B cell (primary cell): ENCODE measurements at regions not wholly inside any gene's neighbourhood (a gene's known extent, or its start where the extent isn't known, plus 50 kb on each side); places are given as distances from the start of the nearest gene placed in this dataset.

Source experiments
- ATAC-seq: fragments of 200-7000 bp; cut with Tn5 transposase; one replicate; pipeline ENCODE4 v1.10.0; 2021; ENCODE audit warnings: low read depth, mild to moderate bottlenecking, moderate number of reproducible peaks, moderate library complexity
- CTCF ChIA-PET: fragments of 350-600 bp; sonication (Branson Sonifier 250); formaldehyde crosslinking; loops from one replicate; lab custom pipeline; 2021; ENCODE audit warnings: antibody characterized with exemption, inconsistent platforms; lab: Charles Lee
- POLR2A ChIA-PET: fragments of 350-600 bp; sonication (Branson Sonifier 250); formaldehyde crosslinking; loops from one replicate; lab custom pipeline; 2021; ENCODE audit warnings: antibody characterized with exemption; lab: Charles Lee
- DNase-seq: peaks from one replicate; pipeline ENCODE4 v3.0.0; 2013
- H2AFZ ChIP-seq: 2 replicates; pipeline ENCODE4 v1.6.1; 2012; ENCODE audit warnings: mild to moderate bottlenecking, low read depth, low read length; ENCODE audit not compliant: insufficient read depth, poor library complexity, severe bottlenecking
- H3K27ac ChIP-seq, 2 donors: 1 replicate in 1 of 2; 2 replicates in 1 of 2; pipeline ENCODE4 v1.5.1; 2012 to 2013; ENCODE audit warnings: low read length in 2 of 2, mild to moderate bottlenecking in 2 of 2, moderate library complexity in 1 of 2
- H3K27me3 ChIP-seq, 4 experiments: fragments of 200-600 bp in 1 of 4; sonication (generic) in 1 of 4; replicated peaks in 1 of 4; 1 replicate in 2 of 4; 2 replicates in 2 of 4; pipeline versions ENCODE4 v1.6.1 to v1.7.0; 2013 to 2016; ENCODE audit warnings: low read length in 3 of 4, mild to moderate bottlenecking in 2 of 4, mixed read lengths in 1 of 4, moderate library complexity in 1 of 4; ENCODE audit not compliant: insufficient read depth in 4 of 4, control insufficient read depth in 3 of 4; ENCODE audit errors: control extremely low read depth in 1 of 4
- H3K36me3 ChIP-seq, 2 experiments: replicated peaks in 1 of 2; 1 replicate in 1 of 2; 2 replicates in 1 of 2; pipeline versions ENCODE4 v1.6.1 to v1.7.1; 2013; ENCODE audit warnings: low read length in 1 of 2; ENCODE audit not compliant: insufficient read depth in 2 of 2, control insufficient read depth in 1 of 2; ENCODE audit errors: control extremely low read depth in 1 of 2, extremely low read depth in 1 of 2
- H3K4me1 ChIP-seq, 2 donors: fragments of 200-600 bp in 1 of 2; sonication (generic) in 1 of 2; 1 replicate in 1 of 2; 2 replicates in 1 of 2; pipeline versions ENCODE4 v1.5.1 to v1.6.1; 2013 to 2017; ENCODE audit warnings: low read length in 2 of 2; ENCODE audit not compliant: control insufficient read depth in 2 of 2, insufficient read depth in 2 of 2
- H3K4me2 ChIP-seq: replicated peaks from 2 replicates; pipeline ENCODE3; 2012; ENCODE audit warnings: mild to moderate bottlenecking, low read depth, low read length; ENCODE audit not compliant: poor library complexity, severe bottlenecking
- H3K4me3 ChIP-seq, 5 experiments: fragments of 200-600 bp in 1 of 5; sonication (generic) in 1 of 5; 1 replicate in 3 of 5; 2 replicates in 2 of 5; pipeline versions ENCODE4 v1.5.1 to v1.7.0; 2011 to 2016; ENCODE audit warnings: low read length in 4 of 5, mild to moderate bottlenecking in 4 of 5, low read depth in 2 of 5, control low read depth in 1 of 5, moderate library complexity in 1 of 5; ENCODE audit not compliant: insufficient read depth in 1 of 5; ENCODE audit errors: control extremely low read depth in 1 of 5, extremely low read depth in 1 of 5
- H3K79me2 ChIP-seq: fragments of 200-600 bp; sonication (generic); one replicate; pipeline ENCODE4 v1.6.0; 2016; ENCODE audit warnings: low read length; ENCODE audit not compliant: control insufficient read depth, insufficient read depth
- H3K9ac ChIP-seq: fragments of 200-600 bp; sonication (generic); 2 replicates; pipeline ENCODE4 v1.6.1; 2017; ENCODE audit warnings: mild to moderate bottlenecking, low read length, moderate library complexity
- H3K9me3 ChIP-seq, 3 donors: one replicate each; pipeline versions ENCODE4 v1.6.1 to v1.7.1; 2013; ENCODE audit warnings: low read length in 2 of 3; ENCODE audit not compliant: control insufficient read depth in 2 of 3, insufficient read depth in 1 of 3; ENCODE audit errors: control extremely low read depth in 1 of 3
- H4K20me1 ChIP-seq: 2 replicates; pipeline ENCODE4 v1.6.0; 2012; ENCODE audit warnings: mild to moderate bottlenecking, low read length; ENCODE audit not compliant: insufficient read depth, control insufficient read depth, poor library complexity, severe bottlenecking
- H3K27ac Mint-ChIP-seq: one replicate; pipeline ENCODE4 v1.8.0; 2021; ENCODE audit warnings: mixed read lengths
- H3K27me3 Mint-ChIP-seq: one replicate; pipeline ENCODE4 v1.8.0; 2021; ENCODE audit warnings: mixed read lengths
- H3K4me1 Mint-ChIP-seq: one replicate; pipeline ENCODE4 v1.8.0; 2021; ENCODE audit warnings: mixed read lengths
- H3K4me3 Mint-ChIP-seq: one replicate; pipeline ENCODE4 v1.8.0; 2021; ENCODE audit warnings: mixed read lengths
- H3K9me3 Mint-ChIP-seq: one replicate; pipeline ENCODE4 v1.8.0; 2022; ENCODE audit warnings: mixed read lengths; ENCODE audit not compliant: insufficient read depth
- EZH2 ChIP-seq: IDR thresholded peaks from 2 replicates; pipeline ENCODE4 v1.6.1; 2012; ENCODE audit warnings: borderline replicate concordance, low read depth, mild to moderate bottlenecking, moderate library complexity, low read length; ENCODE audit not compliant: insufficient read depth, poor library complexity, severe bottlenecking
- WGBS: methylation state at CpG from one replicate; pipeline ENCODE4 v1.1.5; 2013; ENCODE audit warnings: missing lambda C conversion rate; ENCODE audit not compliant: insufficient coverage; 5-methylcytosine and 5-hydroxymethylcytosine counted together
- intact Hi-C: fragments of 100-400 bp; cut with micrococcal nuclease; formaldehyde crosslinking; loops from one replicate; pipeline ENCODE4 v1.10.0; 2022
- TF ChIP-seq, protein P1 (sequence below): fragments of 200-600 bp; IDR thresholded peaks from one replicate; pipeline ENCODE4 v1.8.0; 2022; ENCODE audit warnings: antibody characterized with exemption, mild to moderate bottlenecking

DNA sequence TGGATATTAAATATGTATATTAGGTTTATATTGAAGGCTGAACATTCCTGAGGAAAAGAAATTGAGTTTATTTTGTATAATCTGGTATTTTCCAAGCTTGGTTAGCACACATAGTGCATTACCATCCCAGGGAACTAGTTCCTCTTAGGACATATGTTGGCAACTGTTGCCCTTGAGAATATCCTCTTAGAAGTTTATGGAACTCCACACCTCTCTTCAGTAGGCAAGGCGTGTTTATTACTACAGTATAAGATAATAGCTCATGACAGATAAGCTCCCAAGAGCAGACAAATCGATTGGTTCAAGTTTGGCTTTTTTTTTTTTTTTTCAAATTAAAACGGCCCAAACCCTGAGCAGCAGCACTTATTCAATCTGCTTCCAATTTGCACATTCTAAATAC lies 59.8 kb upstream of the SIPA1L2 start:
- H3K9me3 Mint-ChIP-seq = peaks cover 2% of the 10 kb centered on the region
- CTCF ChIA-PET = no interaction called here
- ATAC-seq = no peak
- Histone ChIP-seq H2AFZ (no peak overlapping the region), H3K9me3 (peaks cover 0 to 2% (median 0%) of the 10 kb centered on the region in 3 donors), H3K79me2 (no peaks in the 10 kb centered on the region), H3K4me2 (no peak overlapping the region), H3K27ac (no peak overlapping the region), H3K36me3 (no peaks in the 10 kb centered on the region), H3K9ac (no peak overlapping the region), H4K20me1 (no peaks in the 10 kb centered on the region), H3K4me1 (no peaks in the 10 kb centered on the region), H3K4me3 (no peak overlapping the region), H3K27me3 (no peaks in the 10 kb centered on the region)
- peaks cover 9% of the 10 kb centered on the region for H3K27me3 Mint-ChIP-seq
- H3K4me3 Mint-ChIP-seq = no peak overlapping the region
- POLR2A ChIA-PET = no interaction called here
- TF ChIP-seq, protein P1, sequence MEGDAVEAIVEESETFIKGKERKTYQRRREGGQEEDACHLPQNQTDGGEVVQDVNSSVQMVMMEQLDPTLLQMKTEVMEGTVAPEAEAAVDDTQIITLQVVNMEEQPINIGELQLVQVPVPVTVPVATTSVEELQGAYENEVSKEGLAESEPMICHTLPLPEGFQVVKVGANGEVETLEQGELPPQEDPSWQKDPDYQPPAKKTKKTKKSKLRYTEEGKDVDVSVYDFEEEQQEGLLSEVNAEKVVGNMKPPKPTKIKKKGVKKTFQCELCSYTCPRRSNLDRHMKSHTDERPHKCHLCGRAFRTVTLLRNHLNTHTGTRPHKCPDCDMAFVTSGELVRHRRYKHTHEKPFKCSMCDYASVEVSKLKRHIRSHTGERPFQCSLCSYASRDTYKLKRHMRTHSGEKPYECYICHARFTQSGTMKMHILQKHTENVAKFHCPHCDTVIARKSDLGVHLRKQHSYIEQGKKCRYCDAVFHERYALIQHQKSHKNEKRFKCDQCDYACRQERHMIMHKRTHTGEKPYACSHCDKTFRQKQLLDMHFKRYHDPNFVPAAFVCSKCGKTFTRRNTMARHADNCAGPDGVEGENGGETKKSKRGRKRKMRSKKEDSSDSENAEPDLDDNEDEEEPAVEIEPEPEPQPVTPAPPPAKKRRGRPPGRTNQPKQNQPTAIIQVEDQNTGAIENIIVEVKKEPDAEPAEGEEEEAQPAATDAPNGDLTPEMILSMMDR = no peak
- TF ChIP-seq EZH2 = no peak
- no peak overlapping the region for H3K27ac Mint-ChIP-seq
- WGBS = no CpG with 5 or more reads among the region's 3 CpGs
- no peaks in the 10 kb centered on the region for H3K4me1 Mint-ChIP-seq
- intact Hi-C loops = no loop called here
- no peak for DNase-seq

- Mint-ChIP-seq H3K27me3 (peaks cover 9% of the 10 kb centered on the region), H3K4me3 (no peak overlapping the region)
Measured at GRCh38 chr1:232690285-232690935, 60.5 kb upstream of the SIPA1L2 start.

More at GRCh38 chr1:232690285-232690935, 60.5 kb upstream of the SIPA1L2 start:
- 71% methylated on average over 8 of the region's 8 CpGs for WGBS
- Histone ChIP-seq H3K79me2 (no peaks in the 10 kb centered on the region), H3K4me2 (no peak overlapping the region), H3K9ac (no peak overlapping the region), H2AFZ (no peak overlapping the region), H3K9me3 (peaks cover 0 to 2% (median 0%) of the 10 kb centered on the region in 3 donors), H3K27ac (no peak overlapping the region), H3K36me3 (no peaks in the 10 kb centered on the region), H4K20me1 (no peaks in the 10 kb centered on the region), H3K4me1 (no peaks in the 10 kb centered on the region), H3K27me3 (no peaks in the 10 kb centered on the region), H3K4me3 (no peak overlapping the region)
- no peak for TF ChIP-seq EZH2
- TF ChIP-seq, protein P1 = peak; percentile 13
- H3K27ac Mint-ChIP-seq = no peak overlapping the region
- ATAC-seq (no peak), DNase-seq (no peak)
- no peaks in the 10 kb centered on the region for H3K4me1 Mint-ChIP-seq
- CTCF ChIA-PET = no interaction called here
- H3K9me3 Mint-ChIP-seq = peaks cover 2% of the 10 kb centered on the region
- POLR2A ChIA-PET = no interaction called here
- intact Hi-C loops = no loop called here
